SK-N-SH (cell line): ENCODE measurements at regions not wholly inside any gene's neighbourhood (a gene's known extent, or its start where the extent isn't known, plus 50 kb on each side); places are given as distances from the start of the nearest gene placed in this dataset.

ENCODE experiments used
- CHD2 ChIP-seq: fragments of 150-350 bp; IDR thresholded peaks from 2 replicates; pipeline ENCODE4 v1.6.1; 2018; ENCODE audit warnings: low read length; ENCODE audit not compliant: partially characterized antibody
- EP300 ChIP-seq, 2 experiments: IDR thresholded peaks; 2 replicates each; pipeline versions ENCODE4 v1.4.0 to v1.6.1; 2012; ENCODE audit warnings: borderline replicate concordance in 1 of 2, low read depth in 1 of 2, low read length in 1 of 2
- EZH2phosphoT487 ChIP-seq: fragments of 200-600 bp; sonication (generic); IDR thresholded peaks from 2 replicates; pipeline ENCODE4 v1.6.1; 2017; ENCODE audit warnings: low read depth, mixed run types, mild to moderate bottlenecking, antibody characterized with exemption, moderate library complexity, borderline replicate concordance
- JUND ChIP-seq: IDR thresholded peaks from 2 replicates; pipeline ENCODE4 v1.4.0; 2012
- MXI1 ChIP-seq: IDR thresholded peaks from 2 replicates; pipeline ENCODE4 v1.6.1; 2012; ENCODE audit warnings: mild to moderate bottlenecking, low read depth, low read length, improper control_type of control experiment
- NFIC ChIP-seq: IDR thresholded peaks from 2 replicates; pipeline ENCODE4 v1.4.0; 2012; ENCODE audit warnings: borderline replicate concordance
- TCF12 ChIP-seq: IDR thresholded peaks from 2 replicates; pipeline ENCODE4 v1.4.0; 2012
- YY1 ChIP-seq: IDR thresholded peaks from 2 replicates; pipeline ENCODE4 v1.4.0; 2012; ENCODE audit warnings: low read depth, mild to moderate bottlenecking
- TF ChIP-seq, protein P1 (sequence below): fragments of 200-600 bp; sonication (generic); IDR thresholded peaks from 2 replicates; pipeline ENCODE4 v1.6.1; 2017; ENCODE audit warnings: antibody characterized with exemption, mild to moderate bottlenecking, moderate library complexity
- TF ChIP-seq, protein P2 (sequence below): IDR thresholded peaks from 2 replicates; pipeline ENCODE4 v1.6.1; 2012; ENCODE audit warnings: mild to moderate bottlenecking, low read depth, low read length, moderate library complexity
- TF ChIP-seq, protein P3 (sequence below): IDR thresholded peaks from 2 replicates; pipeline ENCODE4 v1.4.0; 2012; ENCODE audit warnings: low read depth, borderline replicate concordance

GRCh38 chr22:48734359-48734758 lies 1093.3 kb downstream of the BRD1 start:
- TF ChIP-seq, protein P1, sequence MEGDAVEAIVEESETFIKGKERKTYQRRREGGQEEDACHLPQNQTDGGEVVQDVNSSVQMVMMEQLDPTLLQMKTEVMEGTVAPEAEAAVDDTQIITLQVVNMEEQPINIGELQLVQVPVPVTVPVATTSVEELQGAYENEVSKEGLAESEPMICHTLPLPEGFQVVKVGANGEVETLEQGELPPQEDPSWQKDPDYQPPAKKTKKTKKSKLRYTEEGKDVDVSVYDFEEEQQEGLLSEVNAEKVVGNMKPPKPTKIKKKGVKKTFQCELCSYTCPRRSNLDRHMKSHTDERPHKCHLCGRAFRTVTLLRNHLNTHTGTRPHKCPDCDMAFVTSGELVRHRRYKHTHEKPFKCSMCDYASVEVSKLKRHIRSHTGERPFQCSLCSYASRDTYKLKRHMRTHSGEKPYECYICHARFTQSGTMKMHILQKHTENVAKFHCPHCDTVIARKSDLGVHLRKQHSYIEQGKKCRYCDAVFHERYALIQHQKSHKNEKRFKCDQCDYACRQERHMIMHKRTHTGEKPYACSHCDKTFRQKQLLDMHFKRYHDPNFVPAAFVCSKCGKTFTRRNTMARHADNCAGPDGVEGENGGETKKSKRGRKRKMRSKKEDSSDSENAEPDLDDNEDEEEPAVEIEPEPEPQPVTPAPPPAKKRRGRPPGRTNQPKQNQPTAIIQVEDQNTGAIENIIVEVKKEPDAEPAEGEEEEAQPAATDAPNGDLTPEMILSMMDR = no peak
- TF ChIP-seq EZH2phosphoT487 = no peak
- TF ChIP-seq JUND = no peak
- TF ChIP-seq, protein P2, sequence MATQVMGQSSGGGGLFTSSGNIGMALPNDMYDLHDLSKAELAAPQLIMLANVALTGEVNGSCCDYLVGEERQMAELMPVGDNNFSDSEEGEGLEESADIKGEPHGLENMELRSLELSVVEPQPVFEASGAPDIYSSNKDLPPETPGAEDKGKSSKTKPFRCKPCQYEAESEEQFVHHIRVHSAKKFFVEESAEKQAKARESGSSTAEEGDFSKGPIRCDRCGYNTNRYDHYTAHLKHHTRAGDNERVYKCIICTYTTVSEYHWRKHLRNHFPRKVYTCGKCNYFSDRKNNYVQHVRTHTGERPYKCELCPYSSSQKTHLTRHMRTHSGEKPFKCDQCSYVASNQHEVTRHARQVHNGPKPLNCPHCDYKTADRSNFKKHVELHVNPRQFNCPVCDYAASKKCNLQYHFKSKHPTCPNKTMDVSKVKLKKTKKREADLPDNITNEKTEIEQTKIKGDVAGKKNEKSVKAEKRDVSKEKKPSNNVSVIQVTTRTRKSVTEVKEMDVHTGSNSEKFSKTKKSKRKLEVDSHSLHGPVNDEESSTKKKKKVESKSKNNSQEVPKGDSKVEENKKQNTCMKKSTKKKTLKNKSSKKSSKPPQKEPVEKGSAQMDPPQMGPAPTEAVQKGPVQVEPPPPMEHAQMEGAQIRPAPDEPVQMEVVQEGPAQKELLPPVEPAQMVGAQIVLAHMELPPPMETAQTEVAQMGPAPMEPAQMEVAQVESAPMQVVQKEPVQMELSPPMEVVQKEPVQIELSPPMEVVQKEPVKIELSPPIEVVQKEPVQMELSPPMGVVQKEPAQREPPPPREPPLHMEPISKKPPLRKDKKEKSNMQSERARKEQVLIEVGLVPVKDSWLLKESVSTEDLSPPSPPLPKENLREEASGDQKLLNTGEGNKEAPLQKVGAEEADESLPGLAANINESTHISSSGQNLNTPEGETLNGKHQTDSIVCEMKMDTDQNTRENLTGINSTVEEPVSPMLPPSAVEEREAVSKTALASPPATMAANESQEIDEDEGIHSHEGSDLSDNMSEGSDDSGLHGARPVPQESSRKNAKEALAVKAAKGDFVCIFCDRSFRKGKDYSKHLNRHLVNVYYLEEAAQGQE = no peak
- TF ChIP-seq NFIC = no peak
- TF ChIP-seq, protein P3, sequence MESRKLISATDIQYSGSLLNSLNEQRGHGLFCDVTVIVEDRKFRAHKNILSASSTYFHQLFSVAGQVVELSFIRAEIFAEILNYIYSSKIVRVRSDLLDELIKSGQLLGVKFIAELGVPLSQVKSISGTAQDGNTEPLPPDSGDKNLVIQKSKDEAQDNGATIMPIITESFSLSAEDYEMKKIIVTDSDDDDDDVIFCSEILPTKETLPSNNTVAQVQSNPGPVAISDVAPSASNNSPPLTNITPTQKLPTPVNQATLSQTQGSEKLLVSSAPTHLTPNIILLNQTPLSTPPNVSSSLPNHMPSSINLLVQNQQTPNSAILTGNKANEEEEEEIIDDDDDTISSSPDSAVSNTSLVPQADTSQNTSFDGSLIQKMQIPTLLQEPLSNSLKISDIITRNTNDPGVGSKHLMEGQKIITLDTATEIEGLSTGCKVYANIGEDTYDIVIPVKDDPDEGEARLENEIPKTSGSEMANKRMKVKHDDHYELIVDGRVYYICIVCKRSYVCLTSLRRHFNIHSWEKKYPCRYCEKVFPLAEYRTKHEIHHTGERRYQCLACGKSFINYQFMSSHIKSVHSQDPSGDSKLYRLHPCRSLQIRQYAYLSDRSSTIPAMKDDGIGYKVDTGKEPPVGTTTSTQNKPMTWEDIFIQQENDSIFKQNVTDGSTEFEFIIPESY = no peak
- TF ChIP-seq YY1 = no peak
- no peak for TF ChIP-seq MXI1
- TF ChIP-seq CHD2 = no peak
- TF ChIP-seq TCF12 = no peak
- TF ChIP-seq EP300 (IDR thresholded peaks at IDR 0.05; ENCODE audit: borderline replicate concordance in 1 of 2, low read depth in 1 of 2, low read length in 1 of 2) = no peak
